Neural crest cell (in vitro differentiated cells): ENCODE measurements at regions not wholly inside any gene's neighbourhood (a gene's known extent, or its start where the extent isn't known, plus 50 kb on each side); places are given as distances from the start of the nearest gene placed in this dataset.

Source experiments
- DNase-seq: peaks from one replicate; pipeline ENCODE4 v3.0.0; 2021; ENCODE audit warnings: low read depth, mixed read lengths, low spot score
- H3K27ac Mint-ChIP-seq: one replicate; pipeline ENCODE4 v1.8.0; 2021; ENCODE audit warnings: mild to moderate bottlenecking, mixed read lengths; ENCODE audit not compliant: unreplicated experiment
- H3K27me3 Mint-ChIP-seq: 2 replicates; pipeline ENCODE4 v1.8.0; 2021; ENCODE audit warnings: low read depth, mild to moderate bottlenecking, mixed read lengths
- H3K36me3 Mint-ChIP-seq: 2 replicates; pipeline ENCODE4 v1.8.0; 2021; ENCODE audit warnings: low read depth, mild to moderate bottlenecking, mixed read lengths
- H3K4me1 Mint-ChIP-seq: 2 replicates; pipeline ENCODE4 v1.8.0; 2021; ENCODE audit warnings: mixed read lengths
- H3K4me3 Mint-ChIP-seq: one replicate; pipeline ENCODE4 v1.8.0; 2021; ENCODE audit warnings: mild to moderate bottlenecking, mixed read lengths
- H3K9me3 Mint-ChIP-seq: 2 replicates; pipeline ENCODE4 v1.8.0; 2021; ENCODE audit warnings: mixed read lengths
- CTCF ChIP-seq: fragments of 200-600 bp; sonication (generic); conservative IDR thresholded peaks from 2 replicates; pipeline ENCODE4 v1.5.0; 2021; ENCODE audit warnings: antibody characterized with exemption, mild to moderate bottlenecking

DNA sequence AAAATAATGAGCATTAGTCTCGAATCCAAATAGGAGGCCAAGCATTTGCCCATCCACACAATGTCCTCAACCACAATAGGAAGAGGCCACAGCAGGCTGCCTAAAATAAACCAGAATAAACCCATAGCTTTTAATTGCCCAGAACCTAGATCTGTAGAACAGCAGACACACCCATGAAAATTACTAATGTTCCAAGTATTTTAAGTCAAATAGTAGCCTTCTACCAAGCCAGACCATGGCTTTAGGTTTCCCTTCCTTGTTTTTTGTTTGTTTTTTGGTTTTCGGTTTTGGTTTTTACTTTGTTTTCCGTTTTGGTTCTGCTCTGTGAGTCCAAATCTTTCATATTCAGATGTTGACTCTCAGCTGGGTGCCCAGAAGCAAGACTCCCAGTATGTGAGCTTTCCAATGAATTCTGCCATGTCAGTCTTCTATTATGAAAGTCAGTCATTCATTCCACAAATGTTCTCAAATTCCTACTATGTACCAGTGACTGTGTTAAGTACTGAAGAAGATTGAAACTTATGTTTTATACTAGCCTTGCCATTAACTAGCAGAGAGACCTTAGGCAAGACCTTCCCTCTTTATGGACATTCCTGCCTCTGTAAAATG is 57.8 kb upstream of the BOC start:
- Mint-ChIP-seq H3K27ac (peak overlapping the region; percentile 21), H3K4me3 (no peak overlapping the region), H3K9me3 (no peaks in the 10 kb centered on the region), H3K4me1 (peaks cover 47% of the 10 kb centered on the region), H3K27me3 (no peaks in the 10 kb centered on the region), H3K36me3 (no peaks in the 10 kb centered on the region)
- DNase-seq: no peak
- TF ChIP-seq CTCF: no peak

- H3K27ac Mint-ChIP-seq: no peak overlapping the region
- DNase-seq: no peak
- H3K36me3 Mint-ChIP-seq: no peaks in the 10 kb centered on the region
- no peaks in the 10 kb centered on the region for H3K27me3 Mint-ChIP-seq
- peaks cover 28% of the 10 kb centered on the region for H3K4me1 Mint-ChIP-seq
- no peak for TF ChIP-seq CTCF
- H3K9me3 Mint-ChIP-seq: no peaks in the 10 kb centered on the region
- H3K4me3 Mint-ChIP-seq: no peak overlapping the region
Observed at GRCh38 chr3:113156816-113157333, 54.5 kb upstream of the BOC start.

GRCh38 chr3:113157408-113158030 is 53.8 kb upstream of the BOC start:
- no peak for DNase-seq
- H3K4me1 Mint-ChIP-seq: peaks cover 21% of the 10 kb centered on the region
- H3K27me3 Mint-ChIP-seq: no peaks in the 10 kb centered on the region
- no peak overlapping the region for H3K4me3 Mint-ChIP-seq
- no peak overlapping the region for H3K27ac Mint-ChIP-seq
- no peaks in the 10 kb centered on the region for H3K36me3 Mint-ChIP-seq
- no peaks in the 10 kb centered on the region for H3K9me3 Mint-ChIP-seq
- no peak for TF ChIP-seq CTCF

GRCh38 chr3:113158171-113158570 is 53.2 kb upstream of the BOC start:
- DNase-seq: no peak
- H3K9me3 Mint-ChIP-seq: no peaks in the 10 kb centered on the region
- TF ChIP-seq CTCF: no peak
- no peaks in the 10 kb centered on the region for H3K36me3 Mint-ChIP-seq
- H3K4me3 Mint-ChIP-seq: no peak overlapping the region
- no peak overlapping the region for H3K27ac Mint-ChIP-seq
- no peaks in the 10 kb centered on the region for H3K27me3 Mint-ChIP-seq
- peaks cover 20% of the 10 kb centered on the region for H3K4me1 Mint-ChIP-seq
